ENCODE measurements at regions not wholly inside any gene's neighbourhood (a gene's known extent, or its start where the extent isn't known, plus 50 kb on each side); places are given as distances from the start of the nearest gene placed in this dataset.

- H3K4me1 Mint-ChIP-seq = no peaks in the 10 kb centered on the region
- no peak overlapping the region for H3K27ac Mint-ChIP-seq
- H3K4me3 Mint-ChIP-seq = no peak overlapping the region
- H3K9me3 Mint-ChIP-seq = no peaks in the 10 kb centered on the region
- ATAC-seq = no peak
- H3K27me3 Mint-ChIP-seq = peaks cover 9% of the 10 kb centered on the region
- H3K36me3 Mint-ChIP-seq = no peaks in the 10 kb centered on the region
Observed at GRCh38 chr2:129735576-129735975, 243.9 kb upstream of the RAB6C start.

GRCh38 chr2:129737660-129738527 lies 241.6 kb upstream of the RAB6C start:
- Mint-ChIP-seq H3K36me3 (no peaks in the 10 kb centered on the region), H3K4me3 (no peak overlapping the region), H3K27ac (no peak overlapping the region)

GRCh38 chr2:129738799-129739198 lies 240.7 kb upstream of the RAB6C start:
- H3K36me3 Mint-ChIP-seq = no peaks in the 10 kb centered on the region
- H3K4me3 Mint-ChIP-seq = no peak overlapping the region
- ATAC-seq = no peak
- H3K27me3 Mint-ChIP-seq = peaks cover 18% of the 10 kb centered on the region
- H3K9me3 Mint-ChIP-seq = no peaks in the 10 kb centered on the region
- no peaks in the 10 kb centered on the region for H3K4me1 Mint-ChIP-seq
- no peak overlapping the region for H3K27ac Mint-ChIP-seq

More at GRCh38 chr2:129737660-129738527, 241.6 kb upstream of the RAB6C start:
- Mint-ChIP-seq H3K4me1 (no peaks in the 10 kb centered on the region), H3K9me3 (no peaks in the 10 kb centered on the region), H3K27me3 (peaks cover 18% of the 10 kb centered on the region)
- no peak for ATAC-seq

GRCh38 chr2:129740504-129740903 lies 239.0 kb upstream of the RAB6C start:
- Mint-ChIP-seq H3K27ac (no peak overlapping the region), H3K27me3 (peaks cover 18% of the 10 kb centered on the region), H3K4me1 (no peaks in the 10 kb centered on the region), H3K36me3 (no peaks in the 10 kb centered on the region), H3K9me3 (peaks cover under 1% of the 10 kb centered on the region), H3K4me3 (no peak overlapping the region)
- no peak for ATAC-seq

- no peak for ATAC-seq
- Mint-ChIP-seq H3K9me3 (peaks cover 7% of the 10 kb centered on the region), H3K36me3 (no peaks in the 10 kb centered on the region), H3K27ac (no peak overlapping the region), H3K4me1 (no peaks in the 10 kb centered on the region), H3K4me3 (no peak overlapping the region), H3K27me3 (peaks cover 18% of the 10 kb centered on the region)
Observed at GRCh38 chr2:129741165-129741564, 238.3 kb upstream of the RAB6C start.

GRCh38 chr2:129741623-129742022 lies 237.8 kb upstream of the RAB6C start:
- Mint-ChIP-seq H3K27me3 (peaks cover 18% of the 10 kb centered on the region), H3K4me3 (no peak overlapping the region), H3K36me3 (no peaks in the 10 kb centered on the region), H3K4me1 (no peaks in the 10 kb centered on the region), H3K9me3 (peaks cover 8% of the 10 kb centered on the region), H3K27ac (no peak overlapping the region)
- peak; percentile 38 for ATAC-seq

- Mint-ChIP-seq H3K4me1 (no peaks in the 10 kb centered on the region), H3K9me3 (peaks cover 8% of the 10 kb centered on the region), H3K27me3 (peaks cover 18% of the 10 kb centered on the region), H3K36me3 (no peaks in the 10 kb centered on the region), H3K27ac (no peak overlapping the region), H3K4me3 (no peak overlapping the region)
- ATAC-seq = no peak
Observed at GRCh38 chr2:129742415-129743180, 236.9 kb upstream of the RAB6C start.

- Mint-ChIP-seq H3K4me1 (no peaks in the 10 kb centered on the region), H3K27ac (no peak overlapping the region), H3K36me3 (no peaks in the 10 kb centered on the region), H3K4me3 (no peak overlapping the region), H3K27me3 (peaks cover 23% of the 10 kb centered on the region), H3K9me3 (peaks cover 8% of the 10 kb centered on the region)
- no peak for ATAC-seq
Observed at GRCh38 chr2:129744141-129744540, 235.3 kb upstream of the RAB6C start.

- H3K9me3 Mint-ChIP-seq = peaks cover 8% of the 10 kb centered on the region
- H3K27me3 Mint-ChIP-seq = peaks cover 27% of the 10 kb centered on the region
- no peaks in the 10 kb centered on the region for H3K36me3 Mint-ChIP-seq
- no peak for ATAC-seq
- no peak overlapping the region for H3K4me3 Mint-ChIP-seq
- H3K4me1 Mint-ChIP-seq = no peaks in the 10 kb centered on the region
- no peak overlapping the region for H3K27ac Mint-ChIP-seq
Observed at GRCh38 chr2:129744649-129745048, 234.8 kb upstream of the RAB6C start.

- H3K9me3 Mint-ChIP-seq = peaks cover 11% of the 10 kb centered on the region
- no peak for ATAC-seq
- no peak overlapping the region for H3K4me3 Mint-ChIP-seq
- H3K36me3 Mint-ChIP-seq = no peaks in the 10 kb centered on the region
- no peaks in the 10 kb centered on the region for H3K4me1 Mint-ChIP-seq
- H3K27ac Mint-ChIP-seq = no peak overlapping the region
- H3K27me3 Mint-ChIP-seq = peaks cover 9% of the 10 kb centered on the region
Observed at GRCh38 chr2:129747500-129748125, 231.9 kb upstream of the RAB6C start.

- Mint-ChIP-seq H3K27ac (no peak overlapping the region), H3K4me3 (no peak overlapping the region), H3K27me3 (peaks cover 9% of the 10 kb centered on the region), H3K9me3 (peaks cover 11% of the 10 kb centered on the region), H3K4me1 (no peaks in the 10 kb centered on the region), H3K36me3 (no peaks in the 10 kb centered on the region)
- peak; percentile 37 for ATAC-seq
Observed at GRCh38 chr2:129748250-129748649, 231.2 kb upstream of the RAB6C start.

GRCh38 chr2:129748653-129749052 lies 230.8 kb upstream of the RAB6C start:
- no peaks in the 10 kb centered on the region for H3K36me3 Mint-ChIP-seq
- peaks cover 11% of the 10 kb centered on the region for H3K9me3 Mint-ChIP-seq
- H3K4me1 Mint-ChIP-seq = no peaks in the 10 kb centered on the region
- H3K4me3 Mint-ChIP-seq = no peak overlapping the region
- ATAC-seq = no peak
- H3K27ac Mint-ChIP-seq = no peak overlapping the region
- H3K27me3 Mint-ChIP-seq = peaks cover 9% of the 10 kb centered on the region

GRCh38 chr2:129751409-129751808 lies 228.1 kb upstream of the RAB6C start:
- no peak overlapping the region for H3K27ac Mint-ChIP-seq
- H3K9me3 Mint-ChIP-seq = peaks cover 3% of the 10 kb centered on the region
- no peaks in the 10 kb centered on the region for H3K4me1 Mint-ChIP-seq
- no peak for ATAC-seq
- no peak overlapping the region for H3K4me3 Mint-ChIP-seq
- no peaks in the 10 kb centered on the region for H3K36me3 Mint-ChIP-seq
- peaks cover 19% of the 10 kb centered on the region for H3K27me3 Mint-ChIP-seq

GRCh38 chr2:129752176-129752575 lies 227.3 kb upstream of the RAB6C start:
- no peaks in the 10 kb centered on the region for H3K4me1 Mint-ChIP-seq
- peaks cover 3% of the 10 kb centered on the region for H3K9me3 Mint-ChIP-seq
- ATAC-seq = no peak

GRCh38 chr2:129752686-129753085 lies 226.8 kb upstream of the RAB6C start:
- H3K27ac Mint-ChIP-seq = no peak overlapping the region
- H3K4me1 Mint-ChIP-seq = no peaks in the 10 kb centered on the region
- H3K4me3 Mint-ChIP-seq = no peak overlapping the region
- peaks cover 19% of the 10 kb centered on the region for H3K27me3 Mint-ChIP-seq
- H3K36me3 Mint-ChIP-seq = no peaks in the 10 kb centered on the region
- H3K9me3 Mint-ChIP-seq = peaks cover 3% of the 10 kb centered on the region
- no peak for ATAC-seq

More at GRCh38 chr2:129752176-129752575, 227.3 kb upstream of the RAB6C start:
- Mint-ChIP-seq H3K27me3 (peaks cover 19% of the 10 kb centered on the region), H3K36me3 (no peaks in the 10 kb centered on the region), H3K27ac (no peak overlapping the region), H3K4me3 (no peak overlapping the region)

Data from stimulated activated memory B cell treated with anti-CD40 and anti-IgM and Interleukin-4, amounts not matched to agents 10 μg/mL and 1 μg/mL and 100 μg/mL, for 72 hours (primary cell).